HepG2 (cell line): ENCODE measurements at regions not wholly inside any gene's neighbourhood (a gene's known extent, or its start where the extent isn't known, plus 50 kb on each side); places are given as distances from the start of the nearest gene placed in this dataset.
"Not testable (repeated sequence)": the region's sequence is repeated elsewhere in the genome, so short reads cannot be mapped to it uniquely, and the experiment has no call there.

ENCODE experiments used
- ATAC-seq: fragments of 200-7000 bp; cut with Tn5 transposase; 3 replicates; pipeline ENCODE4 v1.9.1; 2020; ENCODE audit warnings: mild to moderate bottlenecking, moderate library complexity
- BruUV-seq: library from RNA; stranded (reverse); fragments of 400-500 nt; replicated peaks from 2 replicates; lab custom pipeline; 2021; lab: Mats Ljungman, UMichigan
- CTCF ChIA-PET: fragments of 300-600 bp; formaldehyde crosslinking; extraction: SDS; loops from one replicate; lab custom pipeline; 2021; ENCODE audit warnings: low total read pairs, inconsistent platforms, low intra/inter-chr PET ratio; lab: Yijun Ruan, JAX
- POLR2A ChIA-PET: fragments of 350-600 bp; sonication (Branson Sonifier 250); formaldehyde crosslinking; loops from one replicate; lab custom pipeline; 2020; ENCODE audit warnings: antibody characterized with exemption, inconsistent platforms; lab: Yijun Ruan, JAX
- DNase-seq: peaks from one replicate; pipeline ENCODE4 v3.0.0-alpha.2; 2015; ENCODE audit warnings: low spot score
- FAIRE-seq: peaks from 3 replicates; lab custom pipeline; 2011; peaks lifted over from hg19 to GRCh38; lab: Jason Lieb, UNC
- H2AFZ ChIP-seq: one replicate; pipeline ENCODE4 v1.6.1; 2011; ENCODE audit warnings: low read length, inconsistent platforms
- H3K27ac ChIP-seq: fragments of 300-600 bp; 3 replicates; pipeline ENCODE4 v1.8.0; 2011; ENCODE audit warnings: mixed run types, mild to moderate bottlenecking, mixed read lengths, low read length, inconsistent platforms; ENCODE audit not compliant: insufficient read depth; ENCODE audit errors: extremely low read length
- H3K27me3 ChIP-seq, 2 experiments: fragments of 200-600 bp in 1 of 2; 2 replicates in 1 of 2; 3 replicates in 1 of 2; pipeline versions ENCODE4 v1.6.0 to v1.8.0; 2011; ENCODE audit warnings: low read length in 2 of 2, mild to moderate bottlenecking in 2 of 2, moderate library complexity in 2 of 2, inconsistent platforms in 1 of 2; ENCODE audit not compliant: insufficient read depth in 2 of 2, control insufficient read depth in 1 of 2
- H3K36me3 ChIP-seq, 2 experiments: fragments of 200-600 bp in 1 of 2; replicated peaks in 1 of 2; 2 replicates in 1 of 2; 3 replicates in 1 of 2; pipeline versions ENCODE4 v1.5.1 to v1.8.0; 2011; ENCODE audit warnings: low read length in 2 of 2, inconsistent platforms in 1 of 2; ENCODE audit not compliant: insufficient read depth in 2 of 2, control insufficient read depth in 1 of 2
- H3K4me1 ChIP-seq: 2 replicates; pipeline ENCODE4 v1.5.1; 2012; ENCODE audit warnings: low read length, inconsistent platforms; ENCODE audit not compliant: insufficient read depth
- H3K4me2 ChIP-seq: 2 replicates; pipeline ENCODE4 v1.6.0; 2011; ENCODE audit warnings: low read depth, low read length, inconsistent platforms
- H3K4me3 ChIP-seq, 3 experiments: fragments of 200-600 bp in 1 of 3; sonication (generic), shearing (Covaris generic) in 1 of 3; replicated peaks in 1 of 3; 2 replicates each; pipeline ENCODE4 v1.5.1; 2011 to 2016; ENCODE audit warnings: low read length in 3 of 3, inconsistent platforms in 2 of 3, low read depth in 2 of 3, mild to moderate bottlenecking in 2 of 3, control low read depth in 1 of 3, mixed read lengths in 1 of 3; ENCODE audit not compliant: insufficient read depth in 1 of 3
- H3K79me2 ChIP-seq: one replicate; pipeline ENCODE4 v1.6.1; 2011; ENCODE audit warnings: low read length, inconsistent platforms; ENCODE audit not compliant: insufficient read depth
- H3K9ac ChIP-seq: 2 replicates; pipeline ENCODE4 v1.6.0; 2011; ENCODE audit warnings: mild to moderate bottlenecking, low read depth, low read length, inconsistent platforms; ENCODE audit not compliant: insufficient read depth
- H3K9me3 ChIP-seq: 2 replicates; pipeline ENCODE4 v1.5.1; 2012; ENCODE audit warnings: mild to moderate bottlenecking, low read length
- H4K20me1 ChIP-seq: 2 replicates; pipeline ENCODE4 v1.6.0; 2011; ENCODE audit warnings: inconsistent platforms, mild to moderate bottlenecking, low read length, moderate library complexity; ENCODE audit not compliant: insufficient read depth
- WGBS: methylation state at CpG from one replicate; pipeline ENCODE4 v1.1.6; 2017; ENCODE audit warnings: low lambda C conversion rate; 5-methylcytosine and 5-hydroxymethylcytosine counted together
- in situ Hi-C: cut with HindIII; loops from 2 replicates; pipeline ENCODE4 v1.10.0; 2017; ENCODE audit warnings: low pct_unique_long_range_greater_than_20kb; ENCODE audit not compliant: extremely low pct_ligation_motif_present
- intact Hi-C: fragments of 100-400 bp; cut with micrococcal nuclease; formaldehyde crosslinking; loops from one replicate; pipeline ENCODE4 v1.10.0; 2022; ENCODE audit not compliant: unreplicated experiment

DNA sequence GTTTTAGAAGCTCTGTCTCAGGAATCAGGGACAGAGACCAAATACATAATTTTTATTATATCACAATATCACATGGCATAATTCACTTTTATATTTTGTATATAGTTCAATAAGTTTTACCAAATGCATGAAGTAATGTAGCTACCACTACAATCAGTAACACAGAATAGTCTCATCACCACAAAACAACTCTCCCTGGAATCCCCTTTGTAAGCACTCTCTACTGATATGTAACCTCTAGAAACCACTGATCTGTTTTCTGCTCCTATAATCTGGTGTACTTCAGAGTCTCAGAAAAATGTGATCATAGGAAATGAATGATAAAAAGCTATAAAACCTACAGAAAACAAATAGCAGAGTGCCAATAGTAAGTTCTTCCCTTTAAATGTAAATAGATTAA lies 1465.9 kb downstream of the SPATA31A7 start:
- H3K36me3 ChIP-seq, H2AFZ ChIP-seq, FAIRE-seq, H3K4me1 ChIP-seq, ATAC-seq, H3K79me2 ChIP-seq, H4K20me1 ChIP-seq, H3K9ac ChIP-seq, in situ Hi-C loops, H3K4me3 ChIP-seq, H3K4me2 ChIP-seq, H3K27me3 ChIP-seq, H3K9me3 ChIP-seq, BruUV-seq, DNase-seq, intact Hi-C loops, CTCF ChIA-PET, H3K27ac ChIP-seq, POLR2A ChIA-PET: not testable (repeated sequence)

DNA sequence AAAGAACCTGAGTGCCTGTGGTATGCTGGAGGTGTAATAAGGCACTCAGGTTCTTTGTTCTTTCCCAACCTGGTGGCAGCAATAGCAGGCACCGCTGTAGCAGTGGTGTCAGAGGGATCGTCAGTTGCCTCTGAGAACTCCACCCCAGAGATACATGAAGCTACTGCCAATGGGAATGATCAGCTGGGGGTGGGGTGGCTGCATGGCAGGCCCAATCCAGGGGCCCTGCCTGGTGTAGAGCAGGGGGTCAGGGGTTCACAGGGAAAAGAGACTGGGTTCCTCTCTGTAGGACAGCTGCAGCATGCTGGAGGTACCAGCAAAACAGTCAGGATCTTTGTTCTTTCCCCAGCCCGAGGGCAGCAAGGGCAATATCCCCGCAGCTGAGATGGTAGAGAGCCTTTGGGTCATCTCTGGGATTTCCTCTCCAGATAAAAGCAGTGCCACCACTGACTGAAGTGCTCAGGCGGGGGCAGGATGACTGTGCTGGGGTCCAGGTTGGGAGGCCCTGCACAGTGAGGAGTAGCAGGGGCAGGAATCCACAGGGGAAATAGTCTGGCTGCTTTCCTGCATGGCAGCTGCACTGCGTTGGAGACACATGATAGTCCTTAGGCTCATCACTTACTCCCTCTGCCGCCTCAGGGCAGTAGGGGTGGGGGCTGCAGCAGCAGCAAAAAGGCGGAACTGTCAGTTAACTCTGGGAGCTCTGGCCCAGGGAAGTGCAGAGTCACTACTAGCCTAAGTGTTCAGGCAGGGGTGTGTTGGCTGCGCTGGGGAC lies 1473.1 kb downstream of the SPATA31A7 start:
- FAIRE-seq, H3K4me2 ChIP-seq, intact Hi-C loops, H3K4me3 ChIP-seq, H3K27ac ChIP-seq, H3K4me1 ChIP-seq, ATAC-seq, H3K36me3 ChIP-seq, H2AFZ ChIP-seq, H3K9me3 ChIP-seq, POLR2A ChIA-PET, DNase-seq, H3K79me2 ChIP-seq, BruUV-seq, CTCF ChIA-PET, in situ Hi-C loops, H3K9ac ChIP-seq, H4K20me1 ChIP-seq, H3K27me3 ChIP-seq: not testable (repeated sequence)
- 0% methylated on average over 2 of the region's 9 CpGs for WGBS

DNA sequence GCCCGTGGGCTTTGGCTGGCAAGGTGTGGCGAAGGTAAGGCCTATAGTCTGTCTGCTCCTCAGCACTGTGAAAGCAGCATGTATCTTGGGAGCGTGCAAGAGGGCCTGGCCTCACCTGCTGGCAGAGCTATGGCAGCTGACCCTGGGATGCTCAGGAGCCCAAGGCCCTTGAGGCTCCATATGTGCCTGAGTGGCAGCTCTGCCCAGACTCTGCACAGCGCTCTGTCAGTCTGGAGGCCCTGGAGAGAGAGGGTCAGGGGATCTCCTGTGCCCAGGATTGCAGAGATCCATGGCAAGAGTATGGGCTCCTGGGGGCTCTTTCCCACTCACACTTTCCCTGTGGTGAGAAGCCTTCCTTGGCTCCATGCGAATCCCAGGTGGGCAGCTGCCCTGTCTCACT lies 1473.7 kb downstream of the SPATA31A7 start:
- WGBS = no CpG with 5 or more reads among the region's 5 CpGs
- ATAC-seq, H3K79me2 ChIP-seq, H3K27me3 ChIP-seq, H4K20me1 ChIP-seq, H3K4me2 ChIP-seq, H3K4me1 ChIP-seq, FAIRE-seq, CTCF ChIA-PET, H3K9ac ChIP-seq, H3K27ac ChIP-seq, intact Hi-C loops, H3K9me3 ChIP-seq, in situ Hi-C loops, BruUV-seq, POLR2A ChIA-PET, H2AFZ ChIP-seq, DNase-seq, H3K4me3 ChIP-seq, H3K36me3 ChIP-seq: not testable (repeated sequence)

DNA sequence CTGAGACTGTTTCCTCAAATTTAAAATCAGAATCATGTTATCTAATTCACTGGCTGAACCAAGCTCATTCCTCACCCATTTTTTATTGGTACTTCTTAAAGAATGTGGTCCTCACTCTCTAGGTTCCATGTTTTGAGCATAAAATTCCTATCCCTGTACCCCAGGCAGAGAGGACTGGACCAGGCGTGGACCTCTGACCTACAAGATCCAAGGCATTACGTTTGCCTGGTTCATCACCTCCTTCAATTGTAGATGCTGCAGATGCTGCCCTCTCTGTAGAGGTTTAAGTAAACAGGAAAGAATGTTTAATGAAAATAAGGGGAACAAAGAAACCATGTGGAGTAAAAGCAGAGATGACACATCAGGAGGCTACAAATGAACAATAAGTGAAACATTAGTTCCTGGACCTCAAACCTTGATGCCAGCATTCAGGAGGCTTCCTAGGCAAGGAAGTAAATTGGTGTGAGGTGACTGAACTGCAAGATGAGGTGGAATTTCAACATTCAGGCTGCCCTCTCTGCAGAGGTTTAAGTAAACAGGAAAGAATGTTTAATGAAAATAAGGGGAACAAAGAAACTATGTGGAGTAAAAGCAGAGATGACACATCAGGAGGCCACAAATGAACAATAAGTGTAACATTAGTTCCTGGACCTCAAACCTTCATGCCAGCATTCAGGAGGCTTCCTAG lies 1477.4 kb downstream of the SPATA31A7 start:
- H3K4me1 ChIP-seq, FAIRE-seq, H3K9me3 ChIP-seq, H4K20me1 ChIP-seq, ATAC-seq, H3K4me3 ChIP-seq, H2AFZ ChIP-seq, in situ Hi-C loops, H3K79me2 ChIP-seq, H3K9ac ChIP-seq, DNase-seq, POLR2A ChIA-PET, intact Hi-C loops, H3K36me3 ChIP-seq, CTCF ChIA-PET, H3K4me2 ChIP-seq, BruUV-seq, H3K27ac ChIP-seq, H3K27me3 ChIP-seq: not testable (repeated sequence)
- no CpG with 5 or more reads among the region's 2 CpGs for WGBS
